Stomach (tissue), 4 donors: ENCODE measurements at regions not wholly inside any gene's neighbourhood (a gene's known extent, or its start where the extent isn't known, plus 50 kb on each side); places are given as distances from the start of the nearest gene placed in this dataset.

Source experiments
- CTCF ChIP-seq, 7 experiments: fragments of 450-650 bp in 4 of 7; fragments of 200-600 bp in 3 of 7; sonication (generic) in 3 of 7; IDR thresholded peaks; one replicate each; pipeline ENCODE4 v1.5.1; 2016 to 2019; ENCODE audit warnings: antibody characterized with exemption in 7 of 7, control low read depth in 2 of 7, mild to moderate bottlenecking in 1 of 7
- EP300 ChIP-seq: sonication (generic); formaldehyde crosslinking; IDR thresholded peaks from one replicate; pipeline ENCODE4 v1.6.1; 2017; ENCODE audit warnings: antibody characterized with exemption
- POLR2A ChIP-seq, 4 donors: fragments of 450-650 bp; IDR thresholded peaks; one replicate each; pipeline ENCODE4 v1.6.1; 2016; ENCODE audit warnings: antibody characterized with exemption in 4 of 4, control low read depth in 2 of 4, mild to moderate bottlenecking in 1 of 4, moderate library complexity in 1 of 4
- POLR2AphosphoS5 ChIP-seq, 3 donors: sonication (generic); formaldehyde crosslinking; IDR thresholded peaks; one replicate each; pipeline ENCODE4 v1.6.1; 2016; ENCODE audit warnings: antibody characterized with exemption in 3 of 3

- TF ChIP-seq CTCF (IDR thresholded peaks at IDR 0.05) (no peak), EP300 (no peak), POLR2A (IDR thresholded peaks at IDR 0.05) (no peak), POLR2AphosphoS5 (IDR thresholded peaks at IDR 0.05) (no peak)
These were observed 91.3 kb upstream of the PRR23E start for GRCh38 chr3:127101411-127102187.
